ENCODE measurements at regions not wholly inside any gene's neighbourhood (a gene's known extent, or its start where the extent isn't known, plus 50 kb on each side); places are given as distances from the start of the nearest gene placed in this dataset.

DNA sequence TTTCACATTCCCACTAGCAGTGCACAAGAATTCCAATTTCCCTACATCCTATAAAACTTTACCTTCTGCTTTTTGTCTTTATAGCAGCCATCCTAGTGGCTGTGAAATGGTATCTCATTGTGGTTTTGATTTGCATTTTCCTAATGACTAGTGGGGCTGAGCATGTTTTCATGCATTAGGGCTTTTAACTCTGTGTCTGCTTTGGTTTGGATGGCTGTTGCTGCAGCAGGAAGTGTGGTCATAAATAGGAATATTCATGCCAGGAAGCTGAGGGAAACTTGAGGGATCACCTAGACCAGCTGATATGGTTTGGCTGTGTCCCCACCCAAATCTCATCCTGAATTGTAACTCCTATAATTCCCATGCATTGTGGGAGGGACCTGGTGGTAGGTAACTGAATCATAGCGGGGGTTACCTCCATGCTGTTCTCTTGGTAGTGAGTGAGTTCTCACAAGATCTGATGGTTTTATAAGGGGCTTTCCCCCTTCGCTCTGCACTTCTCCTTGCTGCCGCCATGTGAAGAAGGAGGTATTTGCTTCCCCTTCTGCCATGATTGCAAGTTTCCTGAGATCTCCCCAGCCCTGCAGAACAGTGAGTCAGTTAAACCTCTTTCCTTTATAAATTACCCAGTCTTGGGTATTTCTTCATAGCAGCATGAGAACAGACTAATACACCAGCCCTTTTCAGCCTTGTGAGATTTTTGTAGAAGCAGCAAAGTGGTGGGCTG is 181.8 kb upstream of the PITRM1 start:
- no peak overlapping the region for H3K4me3 ChIP-seq (replicated peaks; ENCODE audit: low read depth, low read length)
- TF ChIP-seq, protein P1, sequence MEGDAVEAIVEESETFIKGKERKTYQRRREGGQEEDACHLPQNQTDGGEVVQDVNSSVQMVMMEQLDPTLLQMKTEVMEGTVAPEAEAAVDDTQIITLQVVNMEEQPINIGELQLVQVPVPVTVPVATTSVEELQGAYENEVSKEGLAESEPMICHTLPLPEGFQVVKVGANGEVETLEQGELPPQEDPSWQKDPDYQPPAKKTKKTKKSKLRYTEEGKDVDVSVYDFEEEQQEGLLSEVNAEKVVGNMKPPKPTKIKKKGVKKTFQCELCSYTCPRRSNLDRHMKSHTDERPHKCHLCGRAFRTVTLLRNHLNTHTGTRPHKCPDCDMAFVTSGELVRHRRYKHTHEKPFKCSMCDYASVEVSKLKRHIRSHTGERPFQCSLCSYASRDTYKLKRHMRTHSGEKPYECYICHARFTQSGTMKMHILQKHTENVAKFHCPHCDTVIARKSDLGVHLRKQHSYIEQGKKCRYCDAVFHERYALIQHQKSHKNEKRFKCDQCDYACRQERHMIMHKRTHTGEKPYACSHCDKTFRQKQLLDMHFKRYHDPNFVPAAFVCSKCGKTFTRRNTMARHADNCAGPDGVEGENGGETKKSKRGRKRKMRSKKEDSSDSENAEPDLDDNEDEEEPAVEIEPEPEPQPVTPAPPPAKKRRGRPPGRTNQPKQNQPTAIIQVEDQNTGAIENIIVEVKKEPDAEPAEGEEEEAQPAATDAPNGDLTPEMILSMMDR (IDR thresholded peaks at IDR 0.05; ENCODE audit: low read depth, low read length, missing control alignments) = no peak
- no peak for DNase-seq (ENCODE audit: extremely low read depth, low read depth)

DNA sequence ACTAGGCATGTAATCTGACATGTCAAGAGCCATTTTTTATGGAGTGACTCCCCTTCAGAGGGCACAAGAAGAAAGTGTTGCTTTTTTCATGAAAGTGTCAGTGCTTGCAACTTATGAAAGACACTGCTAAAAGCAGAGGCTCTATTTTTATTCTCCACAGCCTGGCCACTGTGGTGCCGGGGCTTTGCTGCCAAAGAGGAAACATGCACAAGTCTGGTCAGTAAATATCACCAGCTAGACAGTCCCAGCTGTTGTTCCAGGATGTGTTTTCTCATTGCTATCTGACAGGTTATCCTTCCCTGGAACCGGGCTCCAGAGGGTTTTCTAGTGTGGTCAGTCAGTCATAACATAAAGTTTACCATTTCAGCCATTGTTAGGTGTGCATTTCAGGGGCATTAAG is 180.7 kb upstream of the PITRM1 start:
- no peak for DNase-seq (ENCODE audit: extremely low read depth, low read depth)

DNA sequence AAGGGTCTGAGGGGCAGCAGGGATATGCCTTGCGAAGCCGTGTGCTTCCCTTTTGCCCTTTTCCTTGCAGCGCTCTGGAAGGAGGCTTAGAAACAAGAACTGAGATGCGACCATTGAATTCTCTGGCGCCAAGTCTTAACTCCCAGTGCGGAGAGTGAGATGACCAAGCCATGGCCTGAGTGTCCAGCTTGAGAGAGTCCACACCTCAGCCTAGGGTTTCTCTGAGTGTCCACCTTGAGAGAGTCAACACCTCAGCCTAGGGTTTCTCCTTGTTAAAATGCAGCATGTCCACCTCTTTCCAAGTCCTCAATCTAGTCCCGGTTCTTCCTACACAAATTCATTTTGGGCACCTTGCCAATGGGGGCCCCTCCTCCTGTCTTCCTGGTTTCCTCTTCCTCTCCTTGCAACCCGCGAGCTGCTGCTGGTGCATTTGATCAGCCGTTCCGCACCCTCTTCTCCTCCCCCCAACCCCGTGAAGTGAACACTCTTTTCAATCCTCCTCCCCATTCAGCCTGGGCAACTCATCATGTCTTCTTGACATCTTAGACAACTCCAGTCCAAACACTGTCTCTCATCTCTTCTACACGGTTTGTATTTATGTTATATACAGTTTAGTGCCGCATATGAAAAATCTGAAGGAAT is 178.2 kb upstream of the PITRM1 start:
- H3K4me3 ChIP-seq (replicated peaks; ENCODE audit: low read depth, low read length) = no peak overlapping the region
- TF ChIP-seq, protein P1 (IDR thresholded peaks at IDR 0.05; ENCODE audit: low read depth, low read length, missing control alignments) = no peak
- DNase-seq (ENCODE audit: extremely low read depth, low read depth) = no peak

More for the DNA sequence above, 180.7 kb upstream of the PITRM1 start:
- TF ChIP-seq, protein P1 (IDR thresholded peaks at IDR 0.05; ENCODE audit: low read depth, low read length, missing control alignments) = no peak
- no peak overlapping the region for H3K4me3 ChIP-seq (replicated peaks; ENCODE audit: low read depth, low read length)

DNA sequence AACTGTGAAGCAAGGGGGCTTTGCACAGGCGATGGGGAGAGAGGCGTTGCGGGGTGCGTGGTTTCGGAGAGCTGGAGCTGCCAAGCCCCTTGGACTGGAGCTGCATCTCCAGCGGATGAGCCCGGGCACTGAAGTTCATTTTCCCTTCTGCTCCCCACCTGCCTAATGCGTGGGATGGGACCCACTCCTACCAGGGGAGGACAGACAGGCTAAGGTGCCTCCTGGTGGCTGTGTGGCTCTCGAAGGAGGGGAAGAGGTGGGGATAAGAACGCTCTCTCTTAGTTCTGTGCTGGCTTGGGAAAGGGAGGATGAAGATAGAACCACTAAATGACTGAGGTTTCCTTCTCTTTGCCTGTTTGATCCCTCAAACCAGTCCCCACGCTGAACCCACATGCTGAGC is 177.6 kb upstream of the PITRM1 start:
- no peak overlapping the region for H3K4me3 ChIP-seq (replicated peaks; ENCODE audit: low read depth, low read length)
- no peak for DNase-seq (ENCODE audit: extremely low read depth, low read depth)
- TF ChIP-seq, protein P1 (IDR thresholded peaks at IDR 0.05; ENCODE audit: low read depth, low read length, missing control alignments) = no peak

DNA sequence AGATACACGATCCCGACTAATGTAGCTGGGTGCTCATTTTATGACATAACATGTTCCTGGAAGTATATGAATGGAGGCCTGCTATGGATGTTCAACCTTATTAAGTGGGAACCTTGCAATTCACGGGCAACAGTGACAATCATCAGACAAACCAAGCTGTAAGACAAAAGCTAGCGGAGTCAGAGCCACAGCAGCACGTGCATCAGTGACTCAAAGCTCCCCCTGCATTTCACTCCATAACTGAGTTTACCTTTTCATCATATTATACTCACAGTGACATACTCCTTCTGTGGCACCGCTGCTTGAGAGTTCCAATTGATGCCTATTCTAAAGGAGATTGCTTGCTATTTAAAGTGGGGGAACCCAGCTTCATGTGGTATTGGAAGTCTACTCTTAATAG is 176.0 kb upstream of the PITRM1 start:
- TF ChIP-seq, protein P1 (IDR thresholded peaks at IDR 0.05; ENCODE audit: low read depth, low read length, missing control alignments) = no peak
- DNase-seq (ENCODE audit: extremely low read depth, low read depth) = no peak
- H3K4me3 ChIP-seq (replicated peaks; ENCODE audit: low read depth, low read length) = no peak overlapping the region

DNA sequence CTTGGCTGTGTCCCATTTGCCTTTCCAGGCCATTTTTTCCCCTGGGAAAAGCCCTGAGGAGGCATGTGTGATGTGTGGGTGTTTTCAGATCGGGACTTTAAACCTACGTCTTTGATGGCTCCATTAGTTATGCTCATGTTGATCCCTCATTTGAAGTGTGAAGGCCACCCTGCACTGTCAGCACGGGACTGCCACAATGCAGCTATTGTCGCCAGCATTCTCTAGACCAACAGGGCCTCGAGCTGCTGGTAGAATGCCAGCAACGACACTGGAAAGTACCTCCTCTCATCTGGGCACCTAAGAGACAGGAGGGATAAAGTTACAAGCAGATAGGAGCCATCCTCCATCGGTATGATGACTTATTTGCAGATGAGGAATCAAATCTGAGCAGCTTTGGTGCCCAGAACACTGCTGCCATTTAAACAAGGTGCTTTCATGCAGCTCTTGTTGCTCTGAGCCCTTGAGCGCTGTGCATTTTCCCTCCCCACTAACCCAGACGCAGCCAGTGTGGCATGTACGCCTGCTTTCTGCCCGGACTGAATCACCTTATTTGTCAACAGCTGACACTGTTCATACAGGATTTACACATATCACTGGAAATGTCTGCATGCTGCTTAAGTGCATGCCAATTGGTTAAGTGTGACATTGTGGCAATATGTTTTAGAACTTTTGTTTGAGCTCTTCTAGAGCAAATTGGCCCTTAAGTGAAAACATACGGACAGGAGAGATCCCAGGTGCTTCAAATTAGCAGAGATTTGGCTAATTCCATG is 175.0 kb upstream of the PITRM1 start:
- no peak overlapping the region for H3K4me3 ChIP-seq (replicated peaks; ENCODE audit: low read depth, low read length)
- TF ChIP-seq, protein P1 (IDR thresholded peaks at IDR 0.05; ENCODE audit: low read depth, low read length, missing control alignments) = no peak
- peak; percentile 62 for DNase-seq (ENCODE audit: extremely low read depth, low read depth)
